HepG2 (cell line): ENCODE measurements at regions not wholly inside any gene's neighbourhood (a gene's known extent, or its start where the extent isn't known, plus 50 kb on each side); places are given as distances from the start of the nearest gene placed in this dataset.

Experiments
- ATAC-seq: fragments of 200-7000 bp; cut with Tn5 transposase; 3 replicates; pipeline ENCODE4 v1.9.1; 2020; ENCODE audit warnings: mild to moderate bottlenecking, moderate library complexity
- BruUV-seq: library from RNA; stranded (reverse); fragments of 400-500 nt; replicated peaks from 2 replicates; lab custom pipeline; 2021; lab: Mats Ljungman, UMichigan
- CTCF ChIA-PET: fragments of 300-600 bp; formaldehyde crosslinking; extraction: SDS; loops from one replicate; lab custom pipeline; 2021; ENCODE audit warnings: low total read pairs, inconsistent platforms, low intra/inter-chr PET ratio; lab: Yijun Ruan, JAX
- POLR2A ChIA-PET: fragments of 350-600 bp; sonication (Branson Sonifier 250); formaldehyde crosslinking; loops from one replicate; lab custom pipeline; 2020; ENCODE audit warnings: antibody characterized with exemption, inconsistent platforms; lab: Yijun Ruan, JAX
- DNase-seq: peaks from one replicate; pipeline ENCODE4 v3.0.0-alpha.2; 2015; ENCODE audit warnings: low spot score
- FAIRE-seq: peaks from 3 replicates; lab custom pipeline; 2011; peaks lifted over from hg19 to GRCh38; lab: Jason Lieb, UNC
- H2AFZ ChIP-seq: one replicate; pipeline ENCODE4 v1.6.1; 2011; ENCODE audit warnings: low read length, inconsistent platforms
- H3K27ac ChIP-seq: fragments of 300-600 bp; 3 replicates; pipeline ENCODE4 v1.8.0; 2011; ENCODE audit warnings: mixed run types, mild to moderate bottlenecking, mixed read lengths, low read length, inconsistent platforms; ENCODE audit not compliant: insufficient read depth; ENCODE audit errors: extremely low read length
- H3K27me3 ChIP-seq, 2 experiments: fragments of 200-600 bp in 1 of 2; 2 replicates in 1 of 2; 3 replicates in 1 of 2; pipeline versions ENCODE4 v1.6.0 to v1.8.0; 2011; ENCODE audit warnings: low read length in 2 of 2, mild to moderate bottlenecking in 2 of 2, moderate library complexity in 2 of 2, inconsistent platforms in 1 of 2; ENCODE audit not compliant: insufficient read depth in 2 of 2, control insufficient read depth in 1 of 2
- H3K36me3 ChIP-seq, 2 experiments: fragments of 200-600 bp in 1 of 2; replicated peaks in 1 of 2; 2 replicates in 1 of 2; 3 replicates in 1 of 2; pipeline versions ENCODE4 v1.5.1 to v1.8.0; 2011; ENCODE audit warnings: low read length in 2 of 2, inconsistent platforms in 1 of 2; ENCODE audit not compliant: insufficient read depth in 2 of 2, control insufficient read depth in 1 of 2
- H3K4me1 ChIP-seq: 2 replicates; pipeline ENCODE4 v1.5.1; 2012; ENCODE audit warnings: low read length, inconsistent platforms; ENCODE audit not compliant: insufficient read depth
- H3K4me2 ChIP-seq: 2 replicates; pipeline ENCODE4 v1.6.0; 2011; ENCODE audit warnings: low read depth, low read length, inconsistent platforms
- H3K4me3 ChIP-seq, 3 experiments: fragments of 200-600 bp in 1 of 3; sonication (generic), shearing (Covaris generic) in 1 of 3; replicated peaks in 1 of 3; 2 replicates each; pipeline ENCODE4 v1.5.1; 2011 to 2016; ENCODE audit warnings: low read length in 3 of 3, inconsistent platforms in 2 of 3, low read depth in 2 of 3, mild to moderate bottlenecking in 2 of 3, control low read depth in 1 of 3, mixed read lengths in 1 of 3; ENCODE audit not compliant: insufficient read depth in 1 of 3
- H3K79me2 ChIP-seq: one replicate; pipeline ENCODE4 v1.6.1; 2011; ENCODE audit warnings: low read length, inconsistent platforms; ENCODE audit not compliant: insufficient read depth
- H3K9ac ChIP-seq: 2 replicates; pipeline ENCODE4 v1.6.0; 2011; ENCODE audit warnings: mild to moderate bottlenecking, low read depth, low read length, inconsistent platforms; ENCODE audit not compliant: insufficient read depth
- H3K9me3 ChIP-seq: 2 replicates; pipeline ENCODE4 v1.5.1; 2012; ENCODE audit warnings: mild to moderate bottlenecking, low read length
- H4K20me1 ChIP-seq: 2 replicates; pipeline ENCODE4 v1.6.0; 2011; ENCODE audit warnings: inconsistent platforms, mild to moderate bottlenecking, low read length, moderate library complexity; ENCODE audit not compliant: insufficient read depth
- BRCA1 ChIP-seq: sonication (generic); formaldehyde crosslinking; IDR thresholded peaks from 2 replicates; pipeline ENCODE4 v1.4.0; 2020; ENCODE audit warnings: missing genetic modification reagents
- CBX1 ChIP-seq: IDR thresholded peaks from one replicate; pipeline ENCODE4 v1.6.1; 2016; ENCODE audit warnings: antibody characterized with exemption, low read depth
- CHD4 ChIP-seq: fragments of 200-600 bp; sonication (generic); IDR thresholded peaks from 2 replicates; pipeline ENCODE4 v1.7.0; 2017; ENCODE audit warnings: mild to moderate bottlenecking, low read length, borderline replicate concordance
- FOXK2 ChIP-seq: fragments of 450-650 bp; IDR thresholded peaks from 2 replicates; pipeline ENCODE4 v1.6.1; 2016
- FOXM1 ChIP-seq: sonication (generic); formaldehyde crosslinking; IDR thresholded peaks from 2 replicates; pipeline ENCODE4 v1.5.0; 2020; ENCODE audit warnings: missing genetic modification reagents
- HMGA1 ChIP-seq: sonication (generic); formaldehyde crosslinking; conservative IDR thresholded peaks from 2 replicates; pipeline ENCODE4 v1.4.0; 2020; ENCODE audit warnings: missing genetic modification reagents
- MED13 ChIP-seq: sonication (generic); formaldehyde crosslinking; IDR thresholded peaks from 2 replicates; pipeline ENCODE4 v1.5.0; 2020; ENCODE audit warnings: missing genetic modification reagents
- MEIS2 ChIP-seq: sonication (generic); formaldehyde crosslinking; IDR thresholded peaks from 2 replicates; pipeline ENCODE4 v1.9.0; 2021; ENCODE audit warnings: mild to moderate bottlenecking, missing genetic modification reagents
- MZF1 ChIP-seq: sonication (generic); formaldehyde crosslinking; IDR thresholded peaks from 2 replicates; pipeline ENCODE4 v1.8.1; 2023; ENCODE audit warnings: mild to moderate bottlenecking, missing genetic modification reagents, borderline replicate concordance
- POGK ChIP-seq: sonication (generic); formaldehyde crosslinking; conservative IDR thresholded peaks from 2 replicates; pipeline ENCODE4 v1.8.0; 2022; ENCODE audit warnings: mild to moderate bottlenecking, moderate library complexity, missing genetic modification reagents
- SMAD1 ChIP-seq: sonication (generic); formaldehyde crosslinking; IDR thresholded peaks from 2 replicates; pipeline ENCODE4 v1.4.0; 2020; ENCODE audit warnings: missing genetic modification reagents, low read depth, mild to moderate bottlenecking, borderline replicate concordance
- ZBTB38 ChIP-seq: sonication (generic); formaldehyde crosslinking; IDR thresholded peaks from 2 replicates; pipeline ENCODE4 v1.5.1; 2020; ENCODE audit warnings: mild to moderate bottlenecking, missing genetic modification reagents
- ZNF460 ChIP-seq: sonication (generic); formaldehyde crosslinking; IDR thresholded peaks from 2 replicates; pipeline ENCODE4 v1.5.1; 2020; ENCODE audit warnings: missing genetic modification reagents, mild to moderate bottlenecking, borderline replicate concordance
- ZNF549 ChIP-seq: sonication (generic); formaldehyde crosslinking; IDR thresholded peaks from 2 replicates; pipeline ENCODE4 v1.5.0; 2020; ENCODE audit warnings: missing genetic modification reagents
- WGBS: methylation state at CpG from one replicate; pipeline ENCODE4 v1.1.6; 2017; ENCODE audit warnings: low lambda C conversion rate; 5-methylcytosine and 5-hydroxymethylcytosine counted together
- in situ Hi-C: cut with HindIII; loops from 2 replicates; pipeline ENCODE4 v1.10.0; 2017; ENCODE audit warnings: low pct_unique_long_range_greater_than_20kb; ENCODE audit not compliant: extremely low pct_ligation_motif_present
- intact Hi-C: fragments of 100-400 bp; cut with micrococcal nuclease; formaldehyde crosslinking; loops from one replicate; pipeline ENCODE4 v1.10.0; 2022; ENCODE audit not compliant: unreplicated experiment
- TF ChIP-seq, protein P1 (sequence below): sonication (generic); formaldehyde crosslinking; IDR thresholded peaks from 2 replicates; pipeline ENCODE4 v1.9.0; 2021; ENCODE audit warnings: missing genetic modification reagents, mild to moderate bottlenecking, borderline replicate concordance
- TF ChIP-seq, protein P2 (sequence below): sonication (generic); formaldehyde crosslinking; IDR thresholded peaks from 2 replicates; pipeline ENCODE4 v1.5.0; 2020; ENCODE audit warnings: mild to moderate bottlenecking, missing genetic modification reagents, moderate library complexity
- TF ChIP-seq, protein P3 (sequence below): sonication (generic); formaldehyde crosslinking; conservative IDR thresholded peaks from 2 replicates; pipeline ENCODE4 v1.4.0; 2020; ENCODE audit warnings: missing genetic modification reagents

DNA sequence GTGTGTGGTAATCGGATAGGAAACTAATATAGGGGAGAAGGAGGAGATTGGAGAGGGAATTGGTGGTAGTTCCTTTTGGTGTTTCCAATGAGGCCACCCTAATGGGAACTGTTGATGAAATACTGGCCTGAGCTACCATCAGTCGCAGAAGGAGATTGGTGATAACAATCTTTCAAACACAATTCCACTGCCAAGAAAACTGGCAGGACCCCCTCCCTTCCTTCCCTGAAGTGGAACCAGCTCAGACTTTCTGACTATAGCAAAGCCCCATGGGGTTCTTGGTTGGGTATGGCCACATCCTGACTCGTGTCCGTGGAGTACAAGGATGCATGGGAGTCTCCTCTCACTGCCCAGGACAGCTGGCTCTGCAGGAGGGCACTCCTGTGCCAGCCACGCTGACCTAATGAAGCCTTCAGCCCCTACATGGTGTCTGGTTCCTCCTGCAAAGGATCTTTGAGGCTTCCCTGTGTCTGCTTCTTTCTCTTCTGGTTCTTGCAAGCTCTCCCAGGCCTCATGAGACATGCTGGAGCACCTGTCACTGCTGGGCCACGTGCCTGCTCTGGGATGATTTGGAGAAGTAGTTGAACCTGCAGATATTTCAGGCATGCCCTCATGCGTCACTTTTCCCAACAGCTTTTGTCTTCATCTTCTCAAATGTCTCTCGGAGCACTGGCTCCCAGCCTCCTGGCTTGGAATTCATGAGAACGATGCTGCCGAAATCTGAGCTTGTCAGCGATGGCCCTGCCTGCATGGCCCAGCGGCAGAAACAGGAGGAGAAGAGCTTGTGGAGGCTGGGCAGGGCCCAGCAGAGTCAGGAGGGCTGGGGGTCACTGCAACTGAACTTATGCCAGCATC is 90.0 kb upstream of the ADPGK start:
- Histone ChIP-seq H3K9me3 (no peaks in the 10 kb centered on the region), H3K9ac (no peak overlapping the region), H3K4me2 (no peak overlapping the region), H3K27ac (no peak overlapping the region), H3K79me2 (no peaks in the 10 kb centered on the region), H3K4me3 (no peak overlapping the region), H2AFZ (no peak overlapping the region), H3K36me3 (no peaks in the 10 kb centered on the region), H3K4me1 (no peaks in the 10 kb centered on the region), H4K20me1 (no peaks in the 10 kb centered on the region), H3K27me3 (peaks cover 1 to 8% of the 10 kb centered on the region in 2 experiments; a peak in 4 of 5 replicates)
- no peak for ATAC-seq
- POLR2A ChIA-PET: no interaction called here
- in situ Hi-C loops (no loop called here), intact Hi-C loops (no loop called here)
- WGBS: 9% methylated on average over 10 of the region's 12 CpGs
- TF ChIP-seq FOXK2 (no peak), CHD4 (no peak), ZBTB38 (CRISPR knock-in tag) (no peak), HMGA1 (CRISPR knock-in tag) (no peak), POGK (CRISPR knock-in tag) (no peak), SMAD1 (CRISPR knock-in tag) (no peak), ZNF549 (no peak), ZNF460 (no peak), BRCA1 (CRISPR knock-in tag) (no peak), CBX1 (no peak), MEIS2 (no peak), FOXM1 (no peak), MED13 (CRISPR knock-in tag) (no peak), MZF1 (no peak)
- TF ChIP-seq, protein P1, sequence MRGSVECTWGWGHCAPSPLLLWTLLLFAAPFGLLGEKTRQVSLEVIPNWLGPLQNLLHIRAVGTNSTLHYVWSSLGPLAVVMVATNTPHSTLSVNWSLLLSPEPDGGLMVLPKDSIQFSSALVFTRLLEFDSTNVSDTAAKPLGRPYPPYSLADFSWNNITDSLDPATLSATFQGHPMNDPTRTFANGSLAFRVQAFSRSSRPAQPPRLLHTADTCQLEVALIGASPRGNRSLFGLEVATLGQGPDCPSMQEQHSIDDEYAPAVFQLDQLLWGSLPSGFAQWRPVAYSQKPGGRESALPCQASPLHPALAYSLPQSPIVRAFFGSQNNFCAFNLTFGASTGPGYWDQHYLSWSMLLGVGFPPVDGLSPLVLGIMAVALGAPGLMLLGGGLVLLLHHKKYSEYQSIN (CRISPR knock-in tag): no peak
- TF ChIP-seq, protein P2, sequence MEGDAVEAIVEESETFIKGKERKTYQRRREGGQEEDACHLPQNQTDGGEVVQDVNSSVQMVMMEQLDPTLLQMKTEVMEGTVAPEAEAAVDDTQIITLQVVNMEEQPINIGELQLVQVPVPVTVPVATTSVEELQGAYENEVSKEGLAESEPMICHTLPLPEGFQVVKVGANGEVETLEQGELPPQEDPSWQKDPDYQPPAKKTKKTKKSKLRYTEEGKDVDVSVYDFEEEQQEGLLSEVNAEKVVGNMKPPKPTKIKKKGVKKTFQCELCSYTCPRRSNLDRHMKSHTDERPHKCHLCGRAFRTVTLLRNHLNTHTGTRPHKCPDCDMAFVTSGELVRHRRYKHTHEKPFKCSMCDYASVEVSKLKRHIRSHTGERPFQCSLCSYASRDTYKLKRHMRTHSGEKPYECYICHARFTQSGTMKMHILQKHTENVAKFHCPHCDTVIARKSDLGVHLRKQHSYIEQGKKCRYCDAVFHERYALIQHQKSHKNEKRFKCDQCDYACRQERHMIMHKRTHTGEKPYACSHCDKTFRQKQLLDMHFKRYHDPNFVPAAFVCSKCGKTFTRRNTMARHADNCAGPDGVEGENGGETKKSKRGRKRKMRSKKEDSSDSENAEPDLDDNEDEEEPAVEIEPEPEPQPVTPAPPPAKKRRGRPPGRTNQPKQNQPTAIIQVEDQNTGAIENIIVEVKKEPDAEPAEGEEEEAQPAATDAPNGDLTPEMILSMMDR: no peak
- TF ChIP-seq, protein P3, sequence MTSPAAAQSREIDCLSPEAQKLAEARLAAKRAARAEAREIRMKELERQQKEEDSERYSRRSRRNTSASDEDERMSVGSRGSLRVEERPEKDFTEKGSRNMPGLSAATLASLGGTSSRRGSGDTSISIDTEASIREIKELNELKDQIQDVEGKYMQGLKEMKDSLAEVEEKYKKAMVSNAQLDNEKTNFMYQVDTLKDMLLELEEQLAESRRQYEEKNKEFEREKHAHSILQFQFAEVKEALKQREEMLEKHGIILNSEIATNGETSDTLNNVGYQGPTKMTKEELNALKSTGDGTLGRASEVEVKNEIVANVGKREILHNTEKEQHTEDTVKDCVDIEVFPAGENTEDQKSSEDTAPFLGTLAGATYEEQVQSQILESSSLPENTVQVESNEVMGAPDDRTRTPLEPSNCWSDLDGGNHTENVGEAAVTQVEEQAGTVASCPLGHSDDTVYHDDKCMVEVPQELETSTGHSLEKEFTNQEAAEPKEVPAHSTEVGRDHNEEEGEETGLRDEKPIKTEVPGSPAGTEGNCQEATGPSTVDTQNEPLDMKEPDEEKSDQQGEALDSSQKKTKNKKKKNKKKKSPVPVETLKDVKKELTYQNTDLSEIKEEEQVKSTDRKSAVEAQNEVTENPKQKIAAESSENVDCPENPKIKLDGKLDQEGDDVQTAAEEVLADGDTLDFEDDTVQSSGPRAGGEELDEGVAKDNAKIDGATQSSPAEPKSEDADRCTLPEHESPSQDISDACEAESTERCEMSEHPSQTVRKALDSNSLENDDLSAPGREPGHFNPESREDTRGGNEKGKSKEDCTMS (CRISPR knock-in tag): no peak
- no TSS peak for BruUV-seq
- DNase-seq: no peak
- CTCF ChIA-PET: no interaction called here
- FAIRE-seq: no peak
